ENCODE measurements at regions not wholly inside any gene's neighbourhood (a gene's known extent, or its start where the extent isn't known, plus 50 kb on each side); places are given as distances from the start of the nearest gene placed in this dataset.

DNA sequence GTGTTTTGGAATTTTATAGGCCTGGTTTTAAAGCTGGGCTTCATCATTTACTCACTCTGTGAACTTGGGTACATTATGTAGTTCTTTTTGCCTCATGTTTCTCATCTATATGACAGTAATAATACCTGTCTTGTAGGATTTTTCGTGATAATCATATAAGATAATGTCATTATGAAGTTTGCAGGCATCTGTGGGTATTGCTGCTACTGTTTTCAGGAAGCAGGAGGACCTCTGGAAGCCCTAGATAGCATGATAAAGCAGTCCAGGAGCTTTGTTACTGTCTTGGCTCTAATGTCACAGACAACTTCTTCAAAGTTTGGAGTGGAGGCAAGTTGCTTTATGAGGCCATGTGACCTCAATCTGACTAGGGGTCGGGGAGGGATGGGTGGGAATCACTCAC, 145.0 kb upstream of the MEIS2 start:
- Histone ChIP-seq H3K27me3 (no peaks in the 10 kb centered on the region), H3K36me3 (no peaks in the 10 kb centered on the region), H3K27ac (no peak overlapping the region), H3K9me3 (no peaks in the 10 kb centered on the region), H3K4me3 (no peak overlapping the region), H3K4me1 (no peaks in the 10 kb centered on the region)
- no peak for DNase-seq
- 17 to 26% methylated on average over 2 of the region's 2 CpGs for WGBS, 2 donors (ENCODE audit: low coverage in 1 of 2)
- intact Hi-C loops (cut with DNase I; ENCODE audit: low total_unique reads) (no loop called here), in situ Hi-C loops (cut with MboI; ENCODE audit: low pct_ligation_motif_present in 1 of 4, low pct_unique_long_range_greater_than_20kb in 1 of 4, low sequenced_read_pairs in 3 of 4) (no loop called here)
- TF ChIP-seq EP300 (IDR thresholded peaks at IDR 0.05; ENCODE audit: low read depth) (no peak), POLR2A (IDR thresholded peaks at IDR 0.05) (no peak), POLR2AphosphoS5 (IDR thresholded peaks at IDR 0.05) (no peak)
- TF ChIP-seq, protein P1, sequence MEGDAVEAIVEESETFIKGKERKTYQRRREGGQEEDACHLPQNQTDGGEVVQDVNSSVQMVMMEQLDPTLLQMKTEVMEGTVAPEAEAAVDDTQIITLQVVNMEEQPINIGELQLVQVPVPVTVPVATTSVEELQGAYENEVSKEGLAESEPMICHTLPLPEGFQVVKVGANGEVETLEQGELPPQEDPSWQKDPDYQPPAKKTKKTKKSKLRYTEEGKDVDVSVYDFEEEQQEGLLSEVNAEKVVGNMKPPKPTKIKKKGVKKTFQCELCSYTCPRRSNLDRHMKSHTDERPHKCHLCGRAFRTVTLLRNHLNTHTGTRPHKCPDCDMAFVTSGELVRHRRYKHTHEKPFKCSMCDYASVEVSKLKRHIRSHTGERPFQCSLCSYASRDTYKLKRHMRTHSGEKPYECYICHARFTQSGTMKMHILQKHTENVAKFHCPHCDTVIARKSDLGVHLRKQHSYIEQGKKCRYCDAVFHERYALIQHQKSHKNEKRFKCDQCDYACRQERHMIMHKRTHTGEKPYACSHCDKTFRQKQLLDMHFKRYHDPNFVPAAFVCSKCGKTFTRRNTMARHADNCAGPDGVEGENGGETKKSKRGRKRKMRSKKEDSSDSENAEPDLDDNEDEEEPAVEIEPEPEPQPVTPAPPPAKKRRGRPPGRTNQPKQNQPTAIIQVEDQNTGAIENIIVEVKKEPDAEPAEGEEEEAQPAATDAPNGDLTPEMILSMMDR (IDR thresholded peaks at IDR 0.05): no peak

DNA sequence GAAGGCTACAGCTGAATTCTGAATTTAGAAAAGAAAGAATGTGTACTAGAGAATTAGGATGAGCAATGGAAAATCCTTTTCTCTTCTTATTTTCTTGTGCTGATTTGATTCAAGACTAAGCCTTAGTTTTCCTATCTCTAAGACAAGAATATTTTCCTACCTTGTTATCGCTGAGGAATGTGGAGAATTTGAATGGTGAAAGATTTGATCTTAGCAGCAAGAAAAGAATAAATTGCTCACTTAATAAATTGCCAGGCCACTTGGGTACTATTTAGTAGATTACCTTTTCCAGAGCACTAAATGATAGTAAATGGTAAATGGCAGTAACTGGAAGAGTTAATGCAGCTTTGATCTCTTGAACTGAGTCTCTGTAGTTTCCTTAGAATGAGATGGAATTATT, 145.7 kb upstream of the MEIS2 start:
- no peak overlapping the region for H3K27ac ChIP-seq
- TF ChIP-seq POLR2A (IDR thresholded peaks at IDR 0.05) (no peak), POLR2AphosphoS5 (IDR thresholded peaks at IDR 0.05) (no peak), EP300 (IDR thresholded peaks at IDR 0.05; ENCODE audit: low read depth) (no peak)
- TF ChIP-seq, protein P1 (IDR thresholded peaks at IDR 0.05): no peak
- in situ Hi-C loops (cut with MboI; ENCODE audit: low pct_ligation_motif_present in 1 of 4, low pct_unique_long_range_greater_than_20kb in 1 of 4, low sequenced_read_pairs in 3 of 4): no loop called here
- H3K27me3 ChIP-seq: no peaks in the 10 kb centered on the region
- DNase-seq: no peak
- intact Hi-C loops (cut with DNase I; ENCODE audit: low total_unique reads): no loop called here
- H3K36me3 ChIP-seq: no peaks in the 10 kb centered on the region
- H3K9me3 ChIP-seq: no peaks in the 10 kb centered on the region
- H3K4me1 ChIP-seq: no peaks in the 10 kb centered on the region
- H3K4me3 ChIP-seq: no peak overlapping the region
- 79 to 82% methylated on average over 1 of the region's 1 CpG for WGBS, 2 donors (ENCODE audit: low coverage in 1 of 2)

DNA sequence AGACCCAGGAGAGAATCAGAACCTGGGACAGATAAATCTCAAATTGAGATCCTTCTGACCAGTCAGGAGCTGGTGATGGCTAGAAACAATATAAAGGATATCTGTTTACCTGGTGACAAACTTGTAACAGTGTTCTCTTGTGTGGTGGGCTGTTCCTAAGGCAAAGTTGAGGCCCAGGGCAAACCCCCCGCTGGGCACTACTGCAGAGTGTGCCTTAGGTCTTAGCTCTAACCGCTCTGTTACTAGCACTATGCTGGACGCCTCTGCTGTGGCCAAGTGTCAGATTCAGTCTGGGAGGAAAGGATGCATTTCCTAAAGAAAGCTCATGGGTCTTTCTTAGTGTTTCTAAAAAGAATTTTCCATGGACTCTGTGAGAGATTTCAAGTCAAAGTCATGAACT, 146.5 kb upstream of the MEIS2 start:
- no peak overlapping the region for H3K27ac ChIP-seq
- H3K4me3 ChIP-seq: no peak overlapping the region
- no peaks in the 10 kb centered on the region for H3K27me3 ChIP-seq
- intact Hi-C loops (cut with DNase I; ENCODE audit: low total_unique reads): no loop called here
- WGBS, 2 donors (ENCODE audit: low coverage in 1 of 2): 84% methylated on average over 3 of the region's 3 CpGs; no CpG with 5 or more reads in 1 of the 2 donors
- in situ Hi-C loops (cut with MboI; ENCODE audit: low pct_ligation_motif_present in 1 of 4, low pct_unique_long_range_greater_than_20kb in 1 of 4, low sequenced_read_pairs in 3 of 4): no loop called here
- DNase-seq: no peak
- TF ChIP-seq, protein P1 (IDR thresholded peaks at IDR 0.05): no peak
- TF ChIP-seq POLR2A (IDR thresholded peaks at IDR 0.05): no peak
- no peak for TF ChIP-seq POLR2AphosphoS5 (IDR thresholded peaks at IDR 0.05)
- TF ChIP-seq EP300 (IDR thresholded peaks at IDR 0.05; ENCODE audit: low read depth): no peak
- no peaks in the 10 kb centered on the region for H3K9me3 ChIP-seq
- no peaks in the 10 kb centered on the region for H3K36me3 ChIP-seq
- no peaks in the 10 kb centered on the region for H3K4me1 ChIP-seq

DNA sequence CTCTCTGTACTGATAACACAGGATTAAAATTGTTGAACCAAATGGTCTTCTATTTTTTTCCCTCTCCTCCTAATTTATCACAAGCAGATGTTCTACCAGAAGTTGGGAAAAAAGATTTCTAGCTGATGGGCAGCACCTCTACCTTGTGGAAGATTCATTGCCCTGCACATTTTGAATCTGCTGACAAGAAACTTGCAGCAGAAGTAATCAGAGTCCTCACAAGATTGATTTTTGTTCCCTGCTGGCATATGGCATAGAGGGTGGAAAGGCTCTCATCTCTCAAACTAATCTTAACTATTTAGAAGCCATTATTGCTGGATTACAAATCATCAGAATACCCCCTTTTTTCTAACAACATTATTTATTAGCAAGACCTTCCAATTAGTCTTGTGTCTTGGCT, 148.9 kb upstream of the MEIS2 start:
- in situ Hi-C loops (cut with MboI; ENCODE audit: low pct_ligation_motif_present in 1 of 4, low pct_unique_long_range_greater_than_20kb in 1 of 4, low sequenced_read_pairs in 3 of 4) (no loop called here), intact Hi-C loops (cut with DNase I; ENCODE audit: low total_unique reads) (no loop called here)
- no peaks in the 10 kb centered on the region for H3K36me3 ChIP-seq
- TF ChIP-seq EP300 (IDR thresholded peaks at IDR 0.05; ENCODE audit: low read depth): no peak
- TF ChIP-seq, protein P1 (IDR thresholded peaks at IDR 0.05): no peak
- no peak for TF ChIP-seq POLR2AphosphoS5 (IDR thresholded peaks at IDR 0.05)
- no peak for TF ChIP-seq POLR2A (IDR thresholded peaks at IDR 0.05)
- no peaks in the 10 kb centered on the region for H3K27me3 ChIP-seq
- no peak overlapping the region for H3K4me3 ChIP-seq
- no peaks in the 10 kb centered on the region for H3K4me1 ChIP-seq
- H3K9me3 ChIP-seq: no peaks in the 10 kb centered on the region
- no peak for DNase-seq
- no peak overlapping the region for H3K27ac ChIP-seq
